Neuronal stem cell (in vitro differentiated cells): ENCODE measurements at regions not wholly inside any gene's neighbourhood (a gene's known extent, or its start where the extent isn't known, plus 50 kb on each side); places are given as distances from the start of the nearest gene placed in this dataset.

ENCODE experiments used
- DNase-seq: peaks from one replicate; pipeline ENCODE4 v3.0.0-alpha.2; 2013; ENCODE audit warnings: low spot score
- H2AFZ ChIP-seq: one replicate; pipeline ENCODE4 v1.6.1; 2013; ENCODE audit warnings: mild to moderate bottlenecking, low read length, inconsistent platforms
- H2AK5ac ChIP-seq: 2 replicates; pipeline ENCODE4 v1.6.1; 2013; ENCODE audit warnings: low read depth, mild to moderate bottlenecking, inconsistent platforms, low read length, moderate library complexity, mixed read lengths
- H2BK120ac ChIP-seq: 2 replicates; pipeline ENCODE4 v1.6.1; 2013; ENCODE audit warnings: low read depth, mild to moderate bottlenecking, inconsistent platforms, low read length, moderate library complexity, mixed read lengths
- H2BK12ac ChIP-seq: one replicate; pipeline ENCODE4 v1.6.1; 2013; ENCODE audit warnings: low read length, inconsistent platforms
- H2BK15ac ChIP-seq: 2 replicates; pipeline ENCODE4 v1.6.1; 2013; ENCODE audit warnings: mild to moderate bottlenecking, low read length, inconsistent platforms, mixed read lengths
- H2BK5ac ChIP-seq: one replicate; pipeline ENCODE4 v1.6.1; 2013; ENCODE audit warnings: inconsistent platforms, mild to moderate bottlenecking, low read length, moderate library complexity
- H3K14ac ChIP-seq: one replicate; pipeline ENCODE4 v1.6.1; 2013; ENCODE audit warnings: low read length, inconsistent platforms
- H3K18ac ChIP-seq: 2 replicates; pipeline ENCODE4 v1.6.1; 2013; ENCODE audit warnings: low read length, inconsistent platforms
- H3K23ac ChIP-seq: 2 replicates; pipeline ENCODE4 v1.6.1; 2013; ENCODE audit warnings: low read depth, mild to moderate bottlenecking, mixed read lengths, low read length, inconsistent platforms; ENCODE audit not compliant: poor library complexity
- H3K27ac ChIP-seq: replicated peaks from 3 replicates; pipeline ENCODE4 v1.5.1; 2013; ENCODE audit warnings: low read length, inconsistent platforms
- H3K27me3 ChIP-seq, 3 experiments: 2 replicates each; pipeline ENCODE4 v1.6.1; 2013; ENCODE audit warnings: low read length in 3 of 3, mild to moderate bottlenecking in 2 of 3, inconsistent platforms in 1 of 3, low read depth in 1 of 3, mixed read lengths in 1 of 3, moderate library complexity in 1 of 3; ENCODE audit not compliant: control insufficient read depth in 3 of 3, insufficient read depth in 3 of 3
- H3K36me3 ChIP-seq, 2 donors: replicated peaks in 1 of 2; 2 replicates each; pipeline ENCODE4 v1.6.1; 2013; ENCODE audit warnings: low read length in 2 of 2; ENCODE audit not compliant: control insufficient read depth in 2 of 2, insufficient read depth in 2 of 2
- H3K4ac ChIP-seq: 2 replicates; pipeline ENCODE4 v1.6.1; 2013; ENCODE audit warnings: inconsistent platforms, mild to moderate bottlenecking, low read length, moderate library complexity
- H3K4me1 ChIP-seq, 2 donors: 1 replicate in 1 of 2; 2 replicates in 1 of 2; pipeline ENCODE4 v1.6.1; 2013; ENCODE audit warnings: low read length in 2 of 2, low read depth in 1 of 2; ENCODE audit not compliant: control insufficient read depth in 2 of 2, insufficient read depth in 1 of 2
- H3K4me2 ChIP-seq: one replicate; pipeline ENCODE4 v1.6.1; 2013; ENCODE audit warnings: mild to moderate bottlenecking, low read length, inconsistent platforms; ENCODE audit not compliant: insufficient read depth, poor library complexity, severe bottlenecking
- H3K4me3 ChIP-seq, 2 donors: 2 replicates each; pipeline ENCODE4 v1.5.1; 2013; ENCODE audit warnings: low read length in 2 of 2, mild to moderate bottlenecking in 2 of 2, inconsistent platforms in 1 of 2, moderate library complexity in 1 of 2
- H3K79me1 ChIP-seq: one replicate; pipeline ENCODE4 v1.6.1; 2013; ENCODE audit warnings: low read depth, mild to moderate bottlenecking, inconsistent platforms, low read length, moderate library complexity
- H3K9ac ChIP-seq: one replicate; pipeline ENCODE4 v1.6.1; 2013; ENCODE audit warnings: mild to moderate bottlenecking, low read depth, low read length, inconsistent platforms; ENCODE audit not compliant: poor library complexity
- H3K9me3 ChIP-seq, 2 donors: replicated peaks in 1 of 2; 2 replicates each; pipeline versions ENCODE3 to v1.6.1; 2013; ENCODE audit warnings: low read length in 2 of 2, mild to moderate bottlenecking in 2 of 2, inconsistent platforms in 1 of 2, low read depth in 1 of 2, mixed read lengths in 1 of 2, moderate library complexity in 1 of 2; ENCODE audit not compliant: control insufficient read depth in 2 of 2, insufficient read depth in 1 of 2
- H4K8ac ChIP-seq: one replicate; pipeline ENCODE4 v1.6.1; 2013; ENCODE audit warnings: low read depth, mild to moderate bottlenecking, inconsistent platforms, low read length, moderate library complexity
- H4K91ac ChIP-seq: one replicate; pipeline ENCODE4 v1.6.1; 2013; ENCODE audit warnings: low read length, low read depth, mild to moderate bottlenecking, inconsistent platforms; ENCODE audit not compliant: poor library complexity
- WGBS, 2 donors: extraction: QIAGEN DNeasy Blood & Tissue Kit; methylation state at CpG; one replicate each; pipeline ENCODE4 v1.1.7; 2013; ENCODE audit warnings: missing lambda C conversion rate in 2 of 2, mixed read lengths in 1 of 2; ENCODE audit not compliant: insufficient read length in 2 of 2, insufficient replicate concordance in 1 of 2; ENCODE audit errors: extremely low coverage in 2 of 2; 5-methylcytosine and 5-hydroxymethylcytosine counted together

DNA sequence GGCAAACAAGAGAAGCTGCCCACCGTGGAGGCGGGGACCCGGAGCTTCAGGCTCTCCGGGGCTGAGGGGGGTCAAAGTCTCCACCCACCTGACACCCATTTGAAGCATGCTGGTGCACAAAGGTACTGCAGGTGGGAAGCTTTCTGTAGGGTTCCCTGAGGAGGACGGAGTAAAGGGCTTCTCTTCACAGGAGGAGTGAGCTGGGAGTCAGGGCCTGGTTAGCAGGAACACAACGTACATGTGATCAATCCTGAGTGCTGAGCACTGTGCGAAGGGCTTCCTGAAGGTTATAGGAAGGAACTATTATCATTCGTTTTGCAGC is 252.9 kb upstream of the RPL38 start:
- Histone ChIP-seq H3K4me1 (peaks cover 3 to 12% of the 10 kb centered on the region in 2 donors), H3K4me2 (no peak overlapping the region), H4K91ac (no peak overlapping the region), H2AFZ (no peak overlapping the region), H2BK15ac (peak overlapping the region; percentile 28), H3K27ac (no peak overlapping the region), H2AK5ac (no peak overlapping the region), H3K14ac (no peak overlapping the region), H3K4ac (no peak overlapping the region), H3K9me3 (peaks cover 0 to 5% of the 10 kb centered on the region in 2 donors), H3K4me3 (no peak overlapping the region), H3K36me3 (peaks cover 0 to 1% of the 10 kb centered on the region in 2 donors), H2BK120ac (no peak overlapping the region), H3K18ac (peak overlapping the region; percentile 21), H3K23ac (no peak overlapping the region), H3K79me1 (peaks cover 1% of the 10 kb centered on the region), H2BK12ac (no peak overlapping the region), H3K9ac (peak overlapping the region; percentile 51), H2BK5ac (no peak overlapping the region), H4K8ac (no peak overlapping the region), H3K27me3 (peaks cover 0 to 41% (median 0%) of the 10 kb centered on the region in 3 experiments)
- no CpG with 5 or more reads among the region's 8 CpGs for WGBS, 2 donors
- DNase-seq, result no peak

DNA sequence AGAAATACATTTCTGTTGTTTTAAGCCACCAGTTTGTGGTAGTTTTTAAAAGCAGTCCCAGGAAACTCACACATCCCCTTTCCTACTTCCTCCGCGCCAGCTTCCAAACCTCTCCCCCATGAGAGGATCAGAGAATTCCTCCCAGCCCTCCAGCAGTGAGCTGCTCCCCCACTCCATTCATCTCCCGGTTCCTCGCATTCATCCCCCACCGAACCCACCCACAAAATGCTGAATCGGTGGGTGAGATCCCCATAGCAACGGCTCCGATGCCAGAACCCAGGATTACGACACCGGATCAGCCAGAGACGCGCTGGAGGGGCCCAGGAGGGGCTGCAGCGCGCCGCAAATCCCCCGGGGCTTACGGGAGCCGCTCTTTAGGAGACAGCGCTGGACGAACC is 251.4 kb upstream of the RPL38 start:
- Histone ChIP-seq H2BK120ac (peak overlapping the region; percentile 51), H2BK12ac (no peak overlapping the region), H4K8ac (no peak overlapping the region), H2AK5ac (no peak overlapping the region), H3K4ac (no peak overlapping the region), H3K18ac (peak overlapping the region; percentile 98), H2BK5ac (peak overlapping the region; percentile 83), H3K14ac (peak overlapping the region; percentile 59), H3K27ac (peak overlapping the region; percentile 10), H3K9ac (peak overlapping the region; percentile 91), H3K4me3 (peak overlapping the region in 1 of 2 donors; percentile 82), H3K27me3 (peaks cover 0 to 41% (median 0%) of the 10 kb centered on the region in 3 experiments), H3K9me3 (peaks cover 0 to 5% of the 10 kb centered on the region in 2 donors), H3K36me3 (peaks cover 0 to 1% of the 10 kb centered on the region in 2 donors), H3K79me1 (peaks cover 1% of the 10 kb centered on the region), H3K4me2 (peak overlapping the region; percentile 94), H4K91ac (no peak overlapping the region), H2BK15ac (peak overlapping the region; percentile 93), H3K4me1 (peaks cover 3 to 12% of the 10 kb centered on the region in 2 donors), H2AFZ (peak overlapping the region; percentile 86), H3K23ac (no peak overlapping the region)
- no CpG with 5 or more reads among the region's 20 CpGs for WGBS, 2 donors
- peak; percentile 65 for DNase-seq

DNA sequence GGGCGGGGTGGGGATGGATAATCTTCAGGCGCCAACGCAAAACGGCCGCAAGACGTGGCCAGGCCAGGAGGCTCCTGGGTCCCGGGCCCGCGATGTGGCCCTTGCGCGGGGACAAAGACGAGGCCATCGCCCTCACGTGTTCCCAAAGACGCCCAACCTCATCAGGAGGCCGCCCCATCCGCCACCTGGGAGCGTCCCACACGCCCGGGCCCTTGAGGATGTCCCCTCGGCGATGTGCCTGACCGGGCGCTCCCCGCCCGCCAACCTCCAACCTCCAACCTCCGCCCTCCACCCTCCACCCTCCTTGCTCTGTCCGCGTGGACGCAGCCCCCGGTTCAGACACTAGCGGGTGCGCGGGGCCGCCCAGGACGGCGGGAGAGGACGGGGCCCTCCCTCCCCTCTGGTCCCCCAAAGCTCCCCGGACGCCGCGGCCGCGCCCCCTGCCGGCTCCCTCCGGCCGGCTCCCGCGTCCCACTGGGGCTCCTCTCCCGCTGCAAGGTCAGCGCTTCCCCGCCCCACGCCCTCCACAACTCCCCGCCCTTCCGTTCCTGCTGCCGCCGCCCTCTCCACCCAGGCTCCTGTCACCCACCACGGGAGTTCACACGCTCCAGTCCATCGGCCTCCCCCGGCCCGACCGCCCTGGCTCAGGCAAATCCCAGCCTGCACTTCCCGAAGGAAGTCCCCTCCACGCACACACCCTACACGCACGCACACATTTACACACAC is 250.8 kb upstream of the RPL38 start:
- peak overlapping the region; percentile 91 for H3K9ac ChIP-seq
- WGBS, 2 donors, result no CpG with 5 or more reads among the region's 67 CpGs
- peaks cover 0 to 42% (median 0%) of the 10 kb centered on the region in 3 experiments for H3K27me3 ChIP-seq
- peak overlapping the region; percentile 38 for H3K23ac ChIP-seq
- H3K4me3 ChIP-seq, result peak overlapping the region in 1 of 2 donors; percentile 82
- peaks cover 1% of the 10 kb centered on the region for H3K79me1 ChIP-seq
- H3K9me3 ChIP-seq, result peaks cover 0 to 5% of the 10 kb centered on the region in 2 donors
- H3K18ac ChIP-seq, result peak overlapping the region; percentile 98
- peak overlapping the region; percentile 86 for H2AFZ ChIP-seq
- H2BK120ac ChIP-seq, result peak overlapping the region; percentile 51
- H4K91ac ChIP-seq, result peak overlapping the region; percentile 45
- H2AK5ac ChIP-seq, result peak overlapping the region; percentile 26
- H2BK5ac ChIP-seq, result peak overlapping the region; percentile 83
- no peak overlapping the region for H3K27ac ChIP-seq
- peak overlapping the region; percentile 59 for H3K14ac ChIP-seq
- no peak overlapping the region for H2BK12ac ChIP-seq
- peaks cover 0 to 1% of the 10 kb centered on the region in 2 donors for H3K36me3 ChIP-seq
- no peak overlapping the region for H4K8ac ChIP-seq
- DNase-seq, result peak; percentile 54
- peak overlapping the region; percentile 93 for H2BK15ac ChIP-seq
- H3K4me1 ChIP-seq, result peaks cover 3 to 12% of the 10 kb centered on the region in 2 donors
- H3K4me2 ChIP-seq, result peak overlapping the region; percentile 94
- H3K4ac ChIP-seq, result peak overlapping the region; percentile 70

DNA sequence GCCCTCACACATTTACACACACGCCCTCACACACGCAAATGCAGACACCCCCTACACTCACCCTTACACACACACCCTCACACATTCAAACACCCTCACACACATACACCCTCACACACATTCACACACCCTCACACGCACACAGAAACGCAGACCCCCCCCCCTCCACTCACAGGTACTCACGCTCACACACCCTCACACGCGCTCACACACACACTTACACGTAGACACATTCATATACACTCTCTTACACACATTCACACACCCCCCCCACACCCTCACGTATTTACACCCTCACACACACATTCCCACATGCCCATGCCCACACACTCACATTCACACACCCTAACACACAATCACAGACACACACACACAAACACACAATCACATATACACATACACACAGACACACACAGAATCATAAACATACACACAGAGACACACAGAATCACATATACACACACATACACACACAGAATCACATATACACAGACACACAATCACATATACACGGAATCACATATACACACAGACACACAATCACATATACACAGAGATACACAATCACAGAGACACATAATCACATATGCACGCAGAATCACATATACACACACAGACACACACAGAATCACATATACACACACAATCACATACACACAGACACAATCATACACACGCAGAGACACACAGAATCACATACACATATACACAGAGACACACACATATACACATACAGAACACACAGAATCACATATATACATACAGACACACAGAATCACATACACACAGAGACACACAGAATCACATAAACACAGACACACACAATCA is 250.1 kb upstream of the RPL38 start:
- no peak overlapping the region for H3K27ac ChIP-seq
- H2BK15ac ChIP-seq, result peak overlapping the region; percentile 83
- H3K79me1 ChIP-seq, result peaks cover 1% of the 10 kb centered on the region
- no peak for DNase-seq
- no peak overlapping the region for H3K9ac ChIP-seq
- no peak overlapping the region for H2BK5ac ChIP-seq
- peak overlapping the region; percentile 38 for H3K23ac ChIP-seq
- peaks cover 3 to 12% of the 10 kb centered on the region in 2 donors for H3K4me1 ChIP-seq
- H3K9me3 ChIP-seq, result peaks cover 0 to 5% of the 10 kb centered on the region in 2 donors
- H2BK120ac ChIP-seq, result no peak overlapping the region
- H3K4me3 ChIP-seq, result peak overlapping the region in 1 of 2 donors; percentile 66
- peaks cover 0 to 43% (median 0%) of the 10 kb centered on the region in 3 experiments for H3K27me3 ChIP-seq
- H3K36me3 ChIP-seq, result peaks cover 0 to 1% of the 10 kb centered on the region in 2 donors
- peak overlapping the region; percentile 70 for H3K4ac ChIP-seq
- H3K18ac ChIP-seq, result peak overlapping the region; percentile 96
- H2BK12ac ChIP-seq, result peak overlapping the region; percentile 25
- H3K14ac ChIP-seq, result peak overlapping the region; percentile 21
- no peak overlapping the region for H2AFZ ChIP-seq
- H4K91ac ChIP-seq, result peak overlapping the region; percentile 45
- WGBS, 2 donors, result 100% methylated on average over 1 to 7 of the region's 12 CpGs
- H4K8ac ChIP-seq, result no peak overlapping the region
- peak overlapping the region; percentile 26 for H2AK5ac ChIP-seq
- H3K4me2 ChIP-seq, result peak overlapping the region; percentile 94
